ENCODE measurements at regions not wholly inside any gene's neighbourhood (a gene's known extent, or its start where the extent isn't known, plus 50 kb on each side); places are given as distances from the start of the nearest gene placed in this dataset.

- no peak for ATAC-seq
- TF ChIP-seq ZFP3 (CRISPR knock-in tag; IDR thresholded peaks at IDR 0.05): no peak
Observed at GRCh38 chr2:64804651-64805050, 150.9 kb upstream of the SERTAD2 start.

GRCh38 chr2:64807417-64807816, 153.7 kb upstream of the SERTAD2 start:
- peak; percentile 97 for ATAC-seq
- no peak for TF ChIP-seq PPARA (CRISPR knock-in tag; IDR thresholded peaks at IDR 0.05; ENCODE audit: borderline replicate concordance)
- TF ChIP-seq RARB (CRISPR knock-in tag; IDR thresholded peaks at IDR 0.05): no peak
- TF ChIP-seq CSRNP3 (CRISPR knock-in tag; IDR thresholded peaks at IDR 0.05): no peak
- TF ChIP-seq ESRRG (CRISPR knock-in tag; IDR thresholded peaks at IDR 0.05): no peak
- no peak for TF ChIP-seq ISL1 (CRISPR knock-in tag; IDR thresholded peaks at IDR 0.05)
- no peak for TF ChIP-seq TCF4 (CRISPR knock-in tag; IDR thresholded peaks at IDR 0.05; ENCODE audit: borderline replicate concordance)
- TF ChIP-seq ARNTL (CRISPR knock-in tag; IDR thresholded peaks at IDR 0.05; ENCODE audit: borderline replicate concordance, low read depth): no peak
- no peak for TF ChIP-seq ZNF8 (CRISPR knock-in tag; IDR thresholded peaks at IDR 0.05)
- TF ChIP-seq OSR1 (CRISPR knock-in tag; IDR thresholded peaks at IDR 0.05): no peak
- TF ChIP-seq ZFP3 (CRISPR knock-in tag; IDR thresholded peaks at IDR 0.05): no peak
- TF ChIP-seq CSDC2 (CRISPR knock-in tag; IDR thresholded peaks at IDR 0.05): no peak
- TF ChIP-seq CREB5 (CRISPR knock-in tag; IDR thresholded peaks at IDR 0.05; ENCODE audit: low read depth): no peak
- TF ChIP-seq ZNF70 (CRISPR knock-in tag; IDR thresholded peaks at IDR 0.05): no peak
- TF ChIP-seq ZNF565 (CRISPR knock-in tag; conservative IDR thresholded peaks at IDR 0.05; ENCODE audit: low read depth): no peak
- no peak for TF ChIP-seq ZFP30 (CRISPR knock-in tag; IDR thresholded peaks at IDR 0.05)
- no peak for TF ChIP-seq PATZ1 (CRISPR knock-in tag; IDR thresholded peaks at IDR 0.05; ENCODE audit: borderline replicate concordance)
- TF ChIP-seq SNAI2 (CRISPR knock-in tag; IDR thresholded peaks at IDR 0.05): no peak
- no peak for TF ChIP-seq GLIS3 (CRISPR knock-in tag; IDR thresholded peaks at IDR 0.05)
- no peak for TF ChIP-seq POU6F1 (CRISPR knock-in tag; IDR thresholded peaks at IDR 0.05; ENCODE audit: borderline replicate concordance, low read depth)

GRCh38 chr2:64808092-64808491, 154.4 kb upstream of the SERTAD2 start:
- ATAC-seq: no peak
- TF ChIP-seq GLIS3 (CRISPR knock-in tag; IDR thresholded peaks at IDR 0.05): no peak
- TF ChIP-seq ZNF565 (CRISPR knock-in tag; conservative IDR thresholded peaks at IDR 0.05; ENCODE audit: low read depth): no peak
- TF ChIP-seq TSHZ2 (CRISPR knock-in tag; IDR thresholded peaks at IDR 0.05): no peak
- TF ChIP-seq RARB (CRISPR knock-in tag; IDR thresholded peaks at IDR 0.05): no peak
- TF ChIP-seq ARNTL (CRISPR knock-in tag; IDR thresholded peaks at IDR 0.05; ENCODE audit: borderline replicate concordance, low read depth): no peak
- no peak for TF ChIP-seq BACH2 (CRISPR knock-in tag; IDR thresholded peaks at IDR 0.05; ENCODE audit: borderline replicate concordance)
- TF ChIP-seq TCF4 (CRISPR knock-in tag; IDR thresholded peaks at IDR 0.05; ENCODE audit: borderline replicate concordance): no peak
- no peak for TF ChIP-seq CSDC2 (CRISPR knock-in tag; IDR thresholded peaks at IDR 0.05)
- no peak for TF ChIP-seq CSRNP3 (CRISPR knock-in tag; IDR thresholded peaks at IDR 0.05)
- no peak for TF ChIP-seq OSR1 (CRISPR knock-in tag; IDR thresholded peaks at IDR 0.05)
- no peak for TF ChIP-seq ZFP30 (CRISPR knock-in tag; IDR thresholded peaks at IDR 0.05)
- TF ChIP-seq ZFP3 (CRISPR knock-in tag; IDR thresholded peaks at IDR 0.05): no peak
- TF ChIP-seq ESRRG (CRISPR knock-in tag; IDR thresholded peaks at IDR 0.05): no peak
- no peak for TF ChIP-seq TOX (CRISPR knock-in tag; IDR thresholded peaks at IDR 0.05; ENCODE audit: borderline replicate concordance)
- no peak for TF ChIP-seq CREB5 (CRISPR knock-in tag; IDR thresholded peaks at IDR 0.05; ENCODE audit: low read depth)
- no peak for TF ChIP-seq SNAI2 (CRISPR knock-in tag; IDR thresholded peaks at IDR 0.05)

All from SK-N-SH treated with all-trans-retinoic acid at 6 μM for 48 hours (cell line).